Body of pancreas (tissue), 4 donors: ENCODE measurements at regions not wholly inside any gene's neighbourhood (a gene's known extent, or its start where the extent isn't known, plus 50 kb on each side); places are given as distances from the start of the nearest gene placed in this dataset.

ENCODE experiments used
- POLR2A ChIP-seq, 3 donors: fragments of 450-650 bp; IDR thresholded peaks; one replicate each; pipeline ENCODE4 v1.6.1; 2016; ENCODE audit warnings: antibody characterized with exemption in 3 of 3, mild to moderate bottlenecking in 2 of 3
- TF ChIP-seq, protein P1 (sequence below), 7 experiments: fragments of 450-650 bp in 4 of 7; fragments of 200-600 bp in 3 of 7; sonication (generic) in 3 of 7; IDR thresholded peaks; one replicate each; pipeline ENCODE4 v1.5.1; 2016 to 2019; ENCODE audit warnings: antibody characterized with exemption in 7 of 7

DNA sequence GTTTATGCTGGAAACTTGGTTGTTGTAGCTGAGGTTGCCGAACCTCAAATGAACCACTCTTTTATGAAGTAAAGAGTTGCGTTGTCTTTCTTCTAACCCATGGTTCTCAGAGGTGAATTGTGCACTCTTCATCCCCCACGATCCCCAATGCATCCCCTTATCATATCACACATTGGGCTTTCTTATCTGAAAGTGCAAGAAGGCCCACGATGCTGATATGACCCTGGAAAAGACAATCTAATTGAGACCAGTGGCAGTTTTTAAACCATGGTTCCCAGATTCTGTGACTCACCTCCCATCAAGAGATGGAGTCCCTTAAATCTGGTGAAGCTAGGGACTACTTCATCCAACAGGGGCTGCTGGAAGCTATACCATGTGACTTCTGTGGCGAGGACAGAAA, 156.3 kb upstream of the IRX3 start:
- TF ChIP-seq, protein P1, sequence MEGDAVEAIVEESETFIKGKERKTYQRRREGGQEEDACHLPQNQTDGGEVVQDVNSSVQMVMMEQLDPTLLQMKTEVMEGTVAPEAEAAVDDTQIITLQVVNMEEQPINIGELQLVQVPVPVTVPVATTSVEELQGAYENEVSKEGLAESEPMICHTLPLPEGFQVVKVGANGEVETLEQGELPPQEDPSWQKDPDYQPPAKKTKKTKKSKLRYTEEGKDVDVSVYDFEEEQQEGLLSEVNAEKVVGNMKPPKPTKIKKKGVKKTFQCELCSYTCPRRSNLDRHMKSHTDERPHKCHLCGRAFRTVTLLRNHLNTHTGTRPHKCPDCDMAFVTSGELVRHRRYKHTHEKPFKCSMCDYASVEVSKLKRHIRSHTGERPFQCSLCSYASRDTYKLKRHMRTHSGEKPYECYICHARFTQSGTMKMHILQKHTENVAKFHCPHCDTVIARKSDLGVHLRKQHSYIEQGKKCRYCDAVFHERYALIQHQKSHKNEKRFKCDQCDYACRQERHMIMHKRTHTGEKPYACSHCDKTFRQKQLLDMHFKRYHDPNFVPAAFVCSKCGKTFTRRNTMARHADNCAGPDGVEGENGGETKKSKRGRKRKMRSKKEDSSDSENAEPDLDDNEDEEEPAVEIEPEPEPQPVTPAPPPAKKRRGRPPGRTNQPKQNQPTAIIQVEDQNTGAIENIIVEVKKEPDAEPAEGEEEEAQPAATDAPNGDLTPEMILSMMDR (IDR thresholded peaks at IDR 0.05), result no peak
- TF ChIP-seq POLR2A (IDR thresholded peaks at IDR 0.05), result no peak
